ENCODE measurements at regions not wholly inside any gene's neighbourhood (a gene's known extent, or its start where the extent isn't known, plus 50 kb on each side); places are given as distances from the start of the nearest gene placed in this dataset.

GRCh38 chr3:99324636-99325203 is 313.7 kb upstream of the COL8A1 start:
- TF ChIP-seq POLR2AphosphoS5 (IDR thresholded peaks at IDR 0.05; ENCODE audit: insufficient read depth in 1 of 2, low read depth in 1 of 2) (no peak), CTCF (IDR thresholded peaks at IDR 0.05) (no peak)
